ENCODE measurements at regions not wholly inside any gene's neighbourhood (a gene's known extent, or its start where the extent isn't known, plus 50 kb on each side); places are given as distances from the start of the nearest gene placed in this dataset.
A peak's percentile ranks its signal among the peaks of the same experiment; 100 is the strongest.

DNA sequence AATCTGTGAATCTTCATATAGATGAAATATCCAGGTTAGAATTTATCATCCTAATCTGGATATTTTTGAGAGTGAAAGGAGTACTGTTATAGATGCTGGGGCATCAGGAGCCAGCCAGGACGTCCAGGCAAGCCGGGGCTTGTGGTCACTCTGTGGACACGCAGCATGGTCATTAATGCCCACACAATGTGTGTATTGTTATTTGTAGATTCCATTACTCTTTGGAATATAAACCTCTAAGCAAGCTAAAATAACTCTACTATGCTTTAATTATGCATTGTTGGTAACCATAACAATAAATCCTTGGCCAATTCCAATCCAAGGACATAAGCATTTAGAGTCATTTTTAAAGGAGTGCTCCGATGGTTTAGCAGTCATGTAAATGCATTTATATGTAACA lies 137.9 kb downstream of the TM9SF2 start:
- H3K9me3 Mint-ChIP-seq = no peaks in the 10 kb centered on the region
- H3K36me3 Mint-ChIP-seq = no peaks in the 10 kb centered on the region
- H3K27me3 Mint-ChIP-seq = no peaks in the 10 kb centered on the region
- peaks cover 12 to 27% (median 12%) of the 10 kb centered on the region in 3 donors for H3K4me1 Mint-ChIP-seq
- no peak overlapping the region for H3K4me3 Mint-ChIP-seq
- H3K27ac Mint-ChIP-seq = no peak overlapping the region

GRCh38 chr13:99636728-99637353 lies 135.6 kb downstream of the TM9SF2 start:
- Mint-ChIP-seq H3K36me3 (no peaks in the 10 kb centered on the region), H3K4me3 (peak overlapping the region in 1 of 4 donors; percentile 87), H3K27me3 (no peaks in the 10 kb centered on the region), H3K9me3 (peaks cover 0 to 4% (median 1%) of the 10 kb centered on the region in 3 donors), H3K27ac (no peak overlapping the region), H3K4me1 (peaks cover 8 to 27% (median 12%) of the 10 kb centered on the region in 3 donors)

- peak overlapping the region in 1 of 4 donors; percentile 87 for H3K4me3 Mint-ChIP-seq
- H3K4me1 Mint-ChIP-seq = peaks cover 8 to 27% (median 12%) of the 10 kb centered on the region in 3 donors
- no peaks in the 10 kb centered on the region for H3K36me3 Mint-ChIP-seq
- H3K9me3 Mint-ChIP-seq = peaks cover 0 to 4% (median 1%) of the 10 kb centered on the region in 3 donors
- no peak overlapping the region for H3K27ac Mint-ChIP-seq
- H3K27me3 Mint-ChIP-seq = no peaks in the 10 kb centered on the region
Observed at GRCh38 chr13:99636306-99636705, 135.0 kb downstream of the TM9SF2 start.

DNA sequence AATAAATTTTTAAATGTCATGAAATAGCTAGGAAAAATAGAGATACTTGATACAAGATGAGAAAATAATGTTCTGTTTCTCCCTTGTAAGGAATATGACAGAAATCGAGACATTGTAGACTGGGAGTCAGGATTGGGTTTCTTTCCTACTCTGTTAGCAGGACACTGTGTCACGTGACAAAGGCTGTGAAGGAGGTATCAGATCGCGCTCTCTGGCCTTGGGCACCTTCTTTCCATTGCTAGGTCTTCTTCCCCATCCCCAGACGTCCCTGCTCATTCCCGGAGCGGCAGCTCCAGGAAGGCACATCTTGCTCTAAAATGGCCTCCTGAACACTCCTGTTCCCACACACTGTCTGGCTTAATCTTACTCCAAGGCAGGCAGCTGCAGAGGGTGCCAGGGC lies 133.4 kb downstream of the TM9SF2 start:
- H3K36me3 Mint-ChIP-seq = no peaks in the 10 kb centered on the region
- peaks cover 0 to 4% (median 1%) of the 10 kb centered on the region in 3 donors for H3K9me3 Mint-ChIP-seq
- no peak overlapping the region for H3K27ac Mint-ChIP-seq

GRCh38 chr13:99630269-99630898 lies 129.1 kb downstream of the TM9SF2 start:
- Mint-ChIP-seq H3K4me1 (peaks cover 2 to 6% (median 3%) of the 10 kb centered on the region in 3 donors), H3K9me3 (peaks cover 0 to 4% (median 1%) of the 10 kb centered on the region in 3 donors), H3K36me3 (peaks cover 8% of the 10 kb centered on the region), H3K4me3 (no peak overlapping the region), H3K27ac (peak overlapping the region in 1 of 3 donors; percentile 14), H3K27me3 (no peaks in the 10 kb centered on the region)

More for the DNA sequence above, 133.4 kb downstream of the TM9SF2 start:
- Mint-ChIP-seq H3K4me1 (peaks cover 8 to 31% (median 13%) of the 10 kb centered on the region in 3 donors), H3K4me3 (no peak overlapping the region), H3K27me3 (no peaks in the 10 kb centered on the region)

GRCh38 chr13:99629641-99630040 lies 128.4 kb downstream of the TM9SF2 start:
- peaks cover 10% of the 10 kb centered on the region for H3K36me3 Mint-ChIP-seq
- peaks cover 0 to 4% (median 1%) of the 10 kb centered on the region in 3 donors for H3K9me3 Mint-ChIP-seq
- peak overlapping the region in 1 of 3 donors; percentile 33 for H3K27ac Mint-ChIP-seq
- H3K4me3 Mint-ChIP-seq = no peak overlapping the region
- H3K4me1 Mint-ChIP-seq = peaks cover 1 to 4% (median 3%) of the 10 kb centered on the region in 3 donors
- H3K27me3 Mint-ChIP-seq = no peaks in the 10 kb centered on the region

- no peak overlapping the region for H3K4me3 Mint-ChIP-seq
Observed at GRCh38 chr13:99628442-99628841, 127.2 kb downstream of the TM9SF2 start.

GRCh38 chr13:99626461-99627082 lies 125.3 kb downstream of the TM9SF2 start:
- Mint-ChIP-seq H3K9me3 (no peaks in the 10 kb centered on the region), H3K27ac (no peak overlapping the region), H3K36me3 (peaks cover 13% of the 10 kb centered on the region), H3K4me1 (peaks cover 3 to 8% (median 4%) of the 10 kb centered on the region in 3 donors), H3K4me3 (no peak overlapping the region), H3K27me3 (no peaks in the 10 kb centered on the region)

More at GRCh38 chr13:99628442-99628841, 127.2 kb downstream of the TM9SF2 start:
- peaks cover 13% of the 10 kb centered on the region for H3K36me3 Mint-ChIP-seq
- H3K4me1 Mint-ChIP-seq = peaks cover 3 to 8% (median 4%) of the 10 kb centered on the region in 3 donors
- no peak overlapping the region for H3K27ac Mint-ChIP-seq
- H3K27me3 Mint-ChIP-seq = no peaks in the 10 kb centered on the region
- H3K9me3 Mint-ChIP-seq = peaks cover 0 to 4% (median under 1%) of the 10 kb centered on the region in 3 donors

- peaks cover 13% of the 10 kb centered on the region for H3K36me3 Mint-ChIP-seq
- peaks cover 0 to 8% (median 2%) of the 10 kb centered on the region in 3 donors for H3K4me1 Mint-ChIP-seq
- H3K27me3 Mint-ChIP-seq = no peaks in the 10 kb centered on the region
- no peak overlapping the region for H3K4me3 Mint-ChIP-seq
- H3K27ac Mint-ChIP-seq = no peak overlapping the region
- H3K9me3 Mint-ChIP-seq = no peaks in the 10 kb centered on the region
Observed at GRCh38 chr13:99624936-99625540, 123.8 kb downstream of the TM9SF2 start.

DNA sequence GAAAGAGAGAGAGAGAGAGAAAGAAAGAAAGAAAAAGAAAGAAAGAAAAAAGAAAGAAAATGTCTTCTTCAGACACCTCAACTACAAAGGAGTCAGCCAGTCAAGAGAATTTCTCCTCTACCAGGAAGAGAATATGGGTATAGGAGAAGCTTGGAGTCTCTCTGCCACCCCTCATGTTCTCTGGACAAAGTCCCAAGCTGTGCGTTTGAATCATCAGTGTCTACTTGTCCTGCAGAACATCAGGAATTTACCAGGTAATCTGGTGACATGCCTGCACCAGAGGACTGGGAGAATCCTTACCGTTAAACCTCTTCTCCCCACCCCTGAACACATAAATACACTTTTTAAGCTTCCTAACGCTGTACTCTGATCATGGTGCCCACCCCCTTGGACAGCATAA lies 119.5 kb downstream of the TM9SF2 start:
- peaks cover 6 to 12% (median 10%) of the 10 kb centered on the region in 3 donors for H3K4me1 Mint-ChIP-seq
- H3K36me3 Mint-ChIP-seq = peaks cover 5% of the 10 kb centered on the region
- no peaks in the 10 kb centered on the region for H3K9me3 Mint-ChIP-seq
- no peak overlapping the region for H3K4me3 Mint-ChIP-seq
- no peaks in the 10 kb centered on the region for H3K27me3 Mint-ChIP-seq
- no peak overlapping the region for H3K27ac Mint-ChIP-seq

DNA sequence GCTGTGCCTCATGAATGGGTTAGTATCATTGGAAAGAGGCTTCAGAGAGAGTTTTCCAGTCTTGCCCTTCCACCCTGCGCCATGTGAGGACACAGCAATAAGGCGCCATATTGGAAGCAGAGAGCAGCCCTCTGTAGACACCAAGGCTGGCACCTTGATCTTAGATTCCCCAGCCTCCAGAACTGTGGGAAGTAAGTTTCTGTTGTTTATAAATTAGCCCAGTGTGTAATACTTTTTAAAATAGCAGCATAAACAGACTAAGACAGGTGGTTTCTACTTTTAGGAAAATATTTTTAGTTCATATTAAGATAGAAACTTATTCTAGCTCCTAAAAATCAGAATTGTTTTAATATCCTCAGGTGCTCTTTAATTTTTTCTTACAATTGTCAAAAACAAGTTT lies 117.9 kb downstream of the TM9SF2 start:
- Mint-ChIP-seq H3K4me3 (no peak overlapping the region), H3K27me3 (no peaks in the 10 kb centered on the region), H3K27ac (no peak overlapping the region), H3K36me3 (peaks cover 2% of the 10 kb centered on the region), H3K4me1 (peaks cover 6 to 12% (median 9%) of the 10 kb centered on the region in 3 donors), H3K9me3 (no peaks in the 10 kb centered on the region)

GRCh38 chr13:99617474-99618255 lies 116.4 kb downstream of the TM9SF2 start:
- Mint-ChIP-seq H3K4me3 (no peak overlapping the region), H3K9me3 (no peaks in the 10 kb centered on the region), H3K27ac (peak overlapping the region in 1 of 3 donors; percentile 20)

DNA sequence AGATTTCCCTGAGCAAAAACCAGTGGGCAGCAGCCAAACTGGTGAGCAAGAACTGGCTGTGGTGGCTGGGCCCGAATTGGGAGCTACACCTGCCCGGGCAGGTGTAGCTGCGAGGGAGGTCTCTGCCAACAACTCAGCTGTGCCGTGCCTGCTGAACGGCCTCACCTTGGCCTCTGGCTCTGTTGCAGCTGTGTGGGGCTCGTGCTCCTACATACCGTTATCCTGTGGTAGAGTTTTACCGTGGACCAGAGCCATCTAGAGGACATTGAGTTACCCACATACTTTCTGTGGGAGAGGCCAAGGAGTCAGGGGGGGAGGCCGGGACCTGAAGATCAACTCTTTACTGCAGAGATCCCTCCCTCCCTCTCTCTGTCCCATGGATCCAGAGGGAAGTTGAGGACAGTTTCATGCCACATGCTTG lies 113.2 kb downstream of the TM9SF2 start:
- peaks cover 15 to 26% (median 21%) of the 10 kb centered on the region in 3 donors for H3K4me1 Mint-ChIP-seq

More at GRCh38 chr13:99617474-99618255, 116.4 kb downstream of the TM9SF2 start:
- no peaks in the 10 kb centered on the region for H3K36me3 Mint-ChIP-seq
- peaks cover 7 to 11% (median 10%) of the 10 kb centered on the region in 3 donors for H3K4me1 Mint-ChIP-seq
- no peaks in the 10 kb centered on the region for H3K27me3 Mint-ChIP-seq

More for the DNA sequence above, 113.2 kb downstream of the TM9SF2 start:
- no peaks in the 10 kb centered on the region for H3K36me3 Mint-ChIP-seq
- H3K4me3 Mint-ChIP-seq = peak overlapping the region in 1 of 4 donors; percentile 87
- no peaks in the 10 kb centered on the region for H3K9me3 Mint-ChIP-seq
- H3K27ac Mint-ChIP-seq = peak overlapping the region in 1 of 3 donors; percentile 45
- H3K27me3 Mint-ChIP-seq = no peaks in the 10 kb centered on the region

Measured in IgD-negative memory B cell (primary cell).